HepG2 (cell line): ENCODE measurements at regions not wholly inside any gene's neighbourhood (a gene's known extent, or its start where the extent isn't known, plus 50 kb on each side); places are given as distances from the start of the nearest gene placed in this dataset.

ENCODE experiments used
- ATAC-seq: fragments of 200-7000 bp; cut with Tn5 transposase; 3 replicates; pipeline ENCODE4 v1.9.1; 2020; ENCODE audit warnings: mild to moderate bottlenecking, moderate library complexity
- BruUV-seq: library from RNA; stranded (reverse); fragments of 400-500 nt; replicated peaks from 2 replicates; lab custom pipeline; 2021; lab: Mats Ljungman, UMichigan
- CTCF ChIA-PET: fragments of 300-600 bp; formaldehyde crosslinking; extraction: SDS; loops from one replicate; lab custom pipeline; 2021; ENCODE audit warnings: low total read pairs, inconsistent platforms, low intra/inter-chr PET ratio; lab: Yijun Ruan, JAX
- POLR2A ChIA-PET: fragments of 350-600 bp; sonication (Branson Sonifier 250); formaldehyde crosslinking; loops from one replicate; lab custom pipeline; 2020; ENCODE audit warnings: antibody characterized with exemption, inconsistent platforms; lab: Yijun Ruan, JAX
- DNase-seq: peaks from one replicate; pipeline ENCODE4 v3.0.0-alpha.2; 2015; ENCODE audit warnings: low spot score
- FAIRE-seq: peaks from 3 replicates; lab custom pipeline; 2011; peaks lifted over from hg19 to GRCh38; lab: Jason Lieb, UNC
- H2AFZ ChIP-seq: one replicate; pipeline ENCODE4 v1.6.1; 2011; ENCODE audit warnings: low read length, inconsistent platforms
- H3K27ac ChIP-seq: fragments of 300-600 bp; 3 replicates; pipeline ENCODE4 v1.8.0; 2011; ENCODE audit warnings: mixed run types, mild to moderate bottlenecking, mixed read lengths, low read length, inconsistent platforms; ENCODE audit not compliant: insufficient read depth; ENCODE audit errors: extremely low read length
- H3K27me3 ChIP-seq, 2 experiments: fragments of 200-600 bp in 1 of 2; 2 replicates in 1 of 2; 3 replicates in 1 of 2; pipeline versions ENCODE4 v1.6.0 to v1.8.0; 2011; ENCODE audit warnings: low read length in 2 of 2, mild to moderate bottlenecking in 2 of 2, moderate library complexity in 2 of 2, inconsistent platforms in 1 of 2; ENCODE audit not compliant: insufficient read depth in 2 of 2, control insufficient read depth in 1 of 2
- H3K36me3 ChIP-seq, 2 experiments: fragments of 200-600 bp in 1 of 2; replicated peaks in 1 of 2; 2 replicates in 1 of 2; 3 replicates in 1 of 2; pipeline versions ENCODE4 v1.5.1 to v1.8.0; 2011; ENCODE audit warnings: low read length in 2 of 2, inconsistent platforms in 1 of 2; ENCODE audit not compliant: insufficient read depth in 2 of 2, control insufficient read depth in 1 of 2
- H3K4me1 ChIP-seq: 2 replicates; pipeline ENCODE4 v1.5.1; 2012; ENCODE audit warnings: low read length, inconsistent platforms; ENCODE audit not compliant: insufficient read depth
- H3K4me2 ChIP-seq: 2 replicates; pipeline ENCODE4 v1.6.0; 2011; ENCODE audit warnings: low read depth, low read length, inconsistent platforms
- H3K4me3 ChIP-seq, 3 experiments: fragments of 200-600 bp in 1 of 3; sonication (generic), shearing (Covaris generic) in 1 of 3; replicated peaks in 1 of 3; 2 replicates each; pipeline ENCODE4 v1.5.1; 2011 to 2016; ENCODE audit warnings: low read length in 3 of 3, inconsistent platforms in 2 of 3, low read depth in 2 of 3, mild to moderate bottlenecking in 2 of 3, control low read depth in 1 of 3, mixed read lengths in 1 of 3; ENCODE audit not compliant: insufficient read depth in 1 of 3
- H3K79me2 ChIP-seq: one replicate; pipeline ENCODE4 v1.6.1; 2011; ENCODE audit warnings: low read length, inconsistent platforms; ENCODE audit not compliant: insufficient read depth
- H3K9ac ChIP-seq: 2 replicates; pipeline ENCODE4 v1.6.0; 2011; ENCODE audit warnings: mild to moderate bottlenecking, low read depth, low read length, inconsistent platforms; ENCODE audit not compliant: insufficient read depth
- H3K9me3 ChIP-seq: 2 replicates; pipeline ENCODE4 v1.5.1; 2012; ENCODE audit warnings: mild to moderate bottlenecking, low read length
- H4K20me1 ChIP-seq: 2 replicates; pipeline ENCODE4 v1.6.0; 2011; ENCODE audit warnings: inconsistent platforms, mild to moderate bottlenecking, low read length, moderate library complexity; ENCODE audit not compliant: insufficient read depth
- NR2C2 ChIP-seq: sonication (generic); formaldehyde crosslinking; IDR thresholded peaks from 2 replicates; pipeline ENCODE4 v1.4.0; 2020; ENCODE audit warnings: missing genetic modification reagents, mild to moderate bottlenecking, moderate library complexity, borderline replicate concordance
- RAD51 ChIP-seq: fragments of 450-650 bp; IDR thresholded peaks from 2 replicates; pipeline ENCODE4 v1.6.1; 2016; ENCODE audit warnings: borderline replicate concordance
- ZSCAN31 ChIP-seq: sonication (generic); formaldehyde crosslinking; IDR thresholded peaks from 2 replicates; pipeline ENCODE4 v1.5.0; 2020; ENCODE audit warnings: low read depth, mild to moderate bottlenecking, missing genetic modification reagents
- WGBS: methylation state at CpG from one replicate; pipeline ENCODE4 v1.1.6; 2017; ENCODE audit warnings: low lambda C conversion rate; 5-methylcytosine and 5-hydroxymethylcytosine counted together
- in situ Hi-C: cut with HindIII; loops from 2 replicates; pipeline ENCODE4 v1.10.0; 2017; ENCODE audit warnings: low pct_unique_long_range_greater_than_20kb; ENCODE audit not compliant: extremely low pct_ligation_motif_present
- intact Hi-C: fragments of 100-400 bp; cut with micrococcal nuclease; formaldehyde crosslinking; loops from one replicate; pipeline ENCODE4 v1.10.0; 2022; ENCODE audit not compliant: unreplicated experiment

DNA sequence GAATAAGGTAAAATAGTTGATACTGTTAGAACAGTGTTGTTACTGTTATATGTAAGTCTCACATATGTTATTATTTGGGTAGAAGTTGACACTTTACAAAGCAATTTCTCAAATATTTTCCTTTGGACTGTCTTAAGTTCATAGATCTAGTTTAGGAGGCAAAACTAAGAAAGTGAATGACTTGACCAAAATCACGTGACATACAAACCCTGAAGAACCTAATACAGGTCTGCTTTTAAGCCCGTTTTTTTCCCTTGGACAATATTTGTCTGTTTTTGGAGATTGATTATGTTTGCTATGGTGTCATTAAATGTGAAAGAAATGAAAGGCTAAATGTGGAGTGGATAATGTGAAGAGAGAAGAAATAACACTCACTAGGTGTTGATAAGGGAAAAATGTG lies 644.9 kb upstream of the PITX2 start:
- no peak for ATAC-seq
- Histone ChIP-seq H2AFZ (no peak overlapping the region), H3K36me3 (no peaks in the 10 kb centered on the region), H3K9me3 (no peaks in the 10 kb centered on the region), H3K27me3 (no peaks in the 10 kb centered on the region; a peak in 1 of 5 replicates), H4K20me1 (no peaks in the 10 kb centered on the region), H3K9ac (no peak overlapping the region), H3K27ac (no peak overlapping the region), H3K4me2 (no peak overlapping the region), H3K79me2 (no peaks in the 10 kb centered on the region), H3K4me1 (no peaks in the 10 kb centered on the region), H3K4me3 (no peak overlapping the region)
- 0% methylated on average over 2 of the region's 2 CpGs for WGBS
- in situ Hi-C loops = no loop called here
- no peak for FAIRE-seq
- CTCF ChIA-PET = no interaction called here
- no peak for DNase-seq
- POLR2A ChIA-PET = no interaction called here
- TF ChIP-seq ZSCAN31 (CRISPR knock-in tag) (no peak), RAD51 (peak; percentile 78; the same call in 1 of the 2 replicates)
- intact Hi-C loops = no loop called here
- BruUV-seq = no TSS peak

DNA sequence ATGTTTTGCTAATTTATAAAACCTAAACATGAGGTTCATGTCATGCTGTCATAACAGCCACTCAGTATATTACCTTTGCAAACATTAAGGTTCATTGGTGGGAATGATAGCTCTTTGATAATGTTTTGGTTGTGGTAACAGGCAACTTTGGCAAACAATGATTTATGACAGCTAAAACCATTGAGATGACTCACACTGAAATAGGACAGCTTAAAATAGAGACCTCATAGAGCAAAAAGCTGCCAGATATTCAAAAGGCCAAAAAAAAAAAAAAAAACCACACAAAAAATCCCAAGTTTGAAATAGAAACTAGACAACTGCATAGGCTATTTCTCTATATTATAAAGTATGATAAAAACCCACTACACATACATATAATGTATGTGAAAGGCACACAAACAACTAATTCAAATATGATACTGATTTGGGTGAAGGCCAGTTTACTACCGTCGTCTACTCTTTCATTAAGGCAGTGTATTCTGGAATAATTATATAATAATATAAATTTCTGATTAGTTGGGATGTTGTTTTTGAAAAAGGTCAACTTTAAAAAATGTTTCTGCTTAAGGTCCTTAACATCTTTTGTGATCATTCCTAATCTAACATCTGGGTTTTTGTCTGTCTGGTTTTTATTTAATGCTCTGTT lies 646.0 kb upstream of the PITX2 start:
- Histone ChIP-seq H3K4me3 (no peak overlapping the region), H3K27me3 (no peaks in the 10 kb centered on the region; a peak in 1 of 5 replicates), H3K27ac (no peak overlapping the region), H2AFZ (no peak overlapping the region), H4K20me1 (no peaks in the 10 kb centered on the region), H3K9ac (no peak overlapping the region), H3K79me2 (no peaks in the 10 kb centered on the region), H3K4me1 (no peaks in the 10 kb centered on the region), H3K9me3 (no peaks in the 10 kb centered on the region), H3K36me3 (no peaks in the 10 kb centered on the region), H3K4me2 (no peak overlapping the region)
- CTCF ChIA-PET = no interaction called here
- FAIRE-seq (no peak), ATAC-seq (no peak), DNase-seq (no peak)
- no TSS peak for BruUV-seq
- no peak for TF ChIP-seq NR2C2 (CRISPR knock-in tag)
- in situ Hi-C loops = no loop called here
- 42% methylated on average over 2 of the region's 2 CpGs for WGBS
- intact Hi-C loops = no loop called here
- POLR2A ChIA-PET = no interaction called here
